Astrocyte of the hippocampus (primary cell): ENCODE measurements at regions not wholly inside any gene's neighbourhood (a gene's known extent, or its start where the extent isn't known, plus 50 kb on each side); places are given as distances from the start of the nearest gene placed in this dataset.
"Not testable (repeated sequence)": the region's sequence is repeated elsewhere in the genome, so short reads cannot be mapped to it uniquely, and the experiment has no call there.

Source experiments
- DNase-seq: peaks from one replicate; pipeline ENCODE4 v3.0.0; 2011; ENCODE audit warnings: low read depth, low spot score

- no peak for DNase-seq
Measured at GRCh38 chr10:44008917-44009709, 360.4 kb upstream of the ZNF32 start.

- DNase-seq: peak; percentile 56
Measured at GRCh38 chr10:44008270-44008916, 359.7 kb upstream of the ZNF32 start.

GRCh38 chr10:44006771-44007170 is 358.1 kb upstream of the ZNF32 start:
- no peak for DNase-seq

GRCh38 chr10:44005788-44006099 is 357.1 kb upstream of the ZNF32 start:
- DNase-seq: no peak

- no peak for DNase-seq
Measured at GRCh38 chr10:44004913-44005787, 356.5 kb upstream of the ZNF32 start.

- DNase-seq: peak; percentile 67
Measured at GRCh38 chr10:43998021-43998809, 349.5 kb upstream of the ZNF32 start.

GRCh38 chr10:43997330-43997729 is 348.6 kb upstream of the ZNF32 start:
- DNase-seq: no peak

GRCh38 chr10:43994539-43994938 is 345.9 kb upstream of the ZNF32 start:
- DNase-seq: no peak

GRCh38 chr10:43992816-43993215 is 344.1 kb upstream of the ZNF32 start:
- not testable (repeated sequence) for DNase-seq

- no peak for DNase-seq
Measured at GRCh38 chr10:43986374-43986773, 337.7 kb upstream of the ZNF32 start.

- DNase-seq: no peak
Measured at GRCh38 chr10:43985941-43986340, 337.3 kb upstream of the ZNF32 start.

GRCh38 chr10:43983856-43984271 is 335.2 kb upstream of the ZNF32 start:
- no peak for DNase-seq

- DNase-seq: no peak
Measured at GRCh38 chr10:43983405-43983804, 334.7 kb upstream of the ZNF32 start.

GRCh38 chr10:43982250-43982649 is 333.6 kb upstream of the ZNF32 start:
- no peak for DNase-seq

- no peak for DNase-seq
Measured at GRCh38 chr10:43981696-43982095, 333.0 kb upstream of the ZNF32 start.

GRCh38 chr10:43981232-43981631 is 332.6 kb upstream of the ZNF32 start:
- DNase-seq: no peak

- no peak for DNase-seq
Measured at GRCh38 chr10:43980715-43981114, 332.0 kb upstream of the ZNF32 start.

- no peak for DNase-seq
Measured at GRCh38 chr10:43980313-43980712, 331.6 kb upstream of the ZNF32 start.

GRCh38 chr10:43979551-43979950 is 330.9 kb upstream of the ZNF32 start:
- DNase-seq: no peak

- DNase-seq: no peak
Measured at GRCh38 chr10:43978936-43979335, 330.3 kb upstream of the ZNF32 start.

GRCh38 chr10:43978091-43978490 is 329.4 kb upstream of the ZNF32 start:
- DNase-seq: no peak

- DNase-seq: no peak
Measured at GRCh38 chr10:43976292-43976691, 327.6 kb upstream of the ZNF32 start.
